Breast epithelium (tissue), 4 donors: ENCODE measurements at regions not wholly inside any gene's neighbourhood (a gene's known extent, or its start where the extent isn't known, plus 50 kb on each side); places are given as distances from the start of the nearest gene placed in this dataset.

ENCODE experiments used
- DNase-seq, 2 donors: peaks; one replicate each; pipeline ENCODE4 v3.0.0-alpha.2; 2019; ENCODE audit warnings: low spot score in 2 of 2
- H3K27ac ChIP-seq, 2 donors: fragments of 200-600 bp; sonication (generic) in 1 of 2; one replicate each; pipeline ENCODE4 v1.5.1; 2016 to 2019; ENCODE audit warnings: mild to moderate bottlenecking in 1 of 2
- H3K27me3 ChIP-seq, 2 donors: fragments of 200-600 bp; sonication (generic) in 1 of 2; one replicate each; pipeline versions ENCODE4 v1.5.1 to v1.6.0; 2017 to 2019; ENCODE audit warnings: control low read depth in 1 of 2, mild to moderate bottlenecking in 1 of 2
- H3K36me3 ChIP-seq: fragments of 200-600 bp; one replicate; pipeline ENCODE4 v1.5.1; 2019
- H3K4me1 ChIP-seq, 2 donors: fragments of 200-600 bp; sonication (generic); one replicate each; pipeline ENCODE4 v1.5.1; 2016 to 2019; ENCODE audit warnings: control low read depth in 1 of 2
- H3K4me3 ChIP-seq, 3 donors: fragments of 200-600 bp; sonication (generic); 1 replicate in 2 of 3; 2 replicates in 1 of 3; pipeline ENCODE4 v1.5.1; 2016 to 2019; ENCODE audit warnings: mild to moderate bottlenecking in 3 of 3, moderate library complexity in 2 of 3
- H3K9me3 ChIP-seq, 2 donors: fragments of 200-600 bp; sonication (generic) in 1 of 2; one replicate each; pipeline ENCODE4 v1.5.1; 2016 to 2019; ENCODE audit warnings: control low read depth in 1 of 2
- CTCF ChIP-seq, 3 donors: fragments of 450-650 bp; IDR thresholded peaks; one replicate each; pipeline ENCODE4 v1.5.1; 2016 to 2017; ENCODE audit warnings: antibody characterized with exemption in 3 of 3, mild to moderate bottlenecking in 3 of 3, moderate library complexity in 3 of 3
- POLR2A ChIP-seq: fragments of 450-650 bp; IDR thresholded peaks from one replicate; pipeline ENCODE4 v1.6.1; 2016; ENCODE audit warnings: antibody characterized with exemption, mild to moderate bottlenecking, moderate library complexity
- POLR2AphosphoS5 ChIP-seq, 3 donors: sonication (generic); formaldehyde crosslinking; IDR thresholded peaks; one replicate each; pipeline ENCODE4 v1.6.1; 2017; ENCODE audit warnings: antibody characterized with exemption in 3 of 3
- intact Hi-C: fragments of 100-400 bp; cut with DNase I; formaldehyde crosslinking; loops from one replicate; pipeline ENCODE4 v1.15.1; 2023; ENCODE audit warnings: low total_unique reads

DNA sequence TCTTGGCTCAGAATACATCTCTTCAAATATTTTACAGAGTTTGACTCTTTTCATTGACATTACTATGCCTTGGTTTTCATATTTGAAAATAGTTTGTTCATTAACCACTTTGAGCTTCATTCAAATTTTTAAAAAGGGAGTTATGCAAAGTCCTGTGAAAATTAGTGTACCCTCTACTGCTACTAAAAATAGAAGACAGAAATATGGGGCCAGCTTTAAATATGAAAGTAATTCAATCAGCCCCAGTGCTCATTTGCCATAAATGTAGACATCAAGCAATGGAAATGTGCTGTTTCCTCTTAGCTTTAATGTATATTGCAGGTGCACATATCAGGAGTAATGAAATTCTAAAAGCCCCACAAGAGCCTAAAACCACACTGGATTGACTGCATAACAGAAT is 218.7 kb downstream of the SPATA18 start:
- peaks cover 0 to 3% of the 10 kb centered on the region in 2 donors for H3K9me3 ChIP-seq
- H3K4me1 ChIP-seq: no peaks in the 10 kb centered on the region
- no peaks in the 10 kb centered on the region for H3K36me3 ChIP-seq
- H3K27ac ChIP-seq: no peak overlapping the region
- no peak overlapping the region for H3K4me3 ChIP-seq
- intact Hi-C loops: no loop called here
- TF ChIP-seq POLR2A (no peak), POLR2AphosphoS5 (IDR thresholded peaks at IDR 0.05) (no peak), CTCF (IDR thresholded peaks at IDR 0.05) (no peak)
- no peak for DNase-seq
- no peaks in the 10 kb centered on the region for H3K27me3 ChIP-seq

- Histone ChIP-seq H3K36me3 (no peaks in the 10 kb centered on the region), H3K27me3 (no peaks in the 10 kb centered on the region), H3K27ac (no peak overlapping the region), H3K4me1 (no peaks in the 10 kb centered on the region), H3K4me3 (no peak overlapping the region), H3K9me3 (peaks cover 0 to 11% of the 10 kb centered on the region in 2 donors)
- no peak for DNase-seq
- intact Hi-C loops: no loop called here
- TF ChIP-seq POLR2AphosphoS5 (IDR thresholded peaks at IDR 0.05): no peak
These were observed 222.8 kb downstream of the SPATA18 start for GRCh38 chr4:52273885-52274284.

DNA sequence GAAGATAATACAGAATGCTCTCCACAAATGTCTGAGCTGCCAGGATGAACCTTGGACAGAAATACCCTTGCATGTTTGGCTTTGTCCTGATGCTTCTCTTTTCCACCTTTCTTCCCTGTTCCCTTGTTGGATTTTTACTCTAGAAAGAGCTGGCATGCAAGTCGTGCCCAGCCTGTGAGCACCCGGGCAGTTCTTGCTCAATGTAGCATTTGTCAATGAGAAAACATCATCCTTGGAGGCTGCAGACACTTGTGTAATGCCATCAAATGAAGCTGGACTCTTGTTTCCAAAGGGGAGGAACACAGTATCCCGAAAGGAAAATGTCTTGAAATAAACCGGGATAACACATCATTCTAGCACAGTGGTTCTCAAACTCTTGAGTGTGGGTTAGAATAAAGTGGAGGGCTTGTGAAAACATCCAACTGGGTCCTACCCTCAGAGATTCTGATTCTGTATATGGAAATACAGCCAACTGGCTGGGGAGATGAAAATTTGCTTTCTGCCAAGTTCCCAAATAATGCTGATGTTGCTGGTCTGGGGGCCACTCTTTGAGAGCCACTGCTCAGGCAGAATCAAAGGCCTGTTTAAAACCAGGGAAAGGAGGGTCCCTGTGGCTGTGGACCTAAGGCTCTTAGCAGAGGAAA is 237.2 kb downstream of the SPATA18 start:
- TF ChIP-seq POLR2AphosphoS5 (IDR thresholded peaks at IDR 0.05) (no peak), POLR2A (no peak), CTCF (IDR thresholded peaks at IDR 0.05) (no peak)
- no peak overlapping the region for H3K27ac ChIP-seq
- H3K4me3 ChIP-seq: no peak overlapping the region
- H3K9me3 ChIP-seq: no peaks in the 10 kb centered on the region
- no peaks in the 10 kb centered on the region for H3K4me1 ChIP-seq
- no peaks in the 10 kb centered on the region for H3K36me3 ChIP-seq
- no peak for DNase-seq
- H3K27me3 ChIP-seq: no peaks in the 10 kb centered on the region
- intact Hi-C loops: no loop called here

DNA sequence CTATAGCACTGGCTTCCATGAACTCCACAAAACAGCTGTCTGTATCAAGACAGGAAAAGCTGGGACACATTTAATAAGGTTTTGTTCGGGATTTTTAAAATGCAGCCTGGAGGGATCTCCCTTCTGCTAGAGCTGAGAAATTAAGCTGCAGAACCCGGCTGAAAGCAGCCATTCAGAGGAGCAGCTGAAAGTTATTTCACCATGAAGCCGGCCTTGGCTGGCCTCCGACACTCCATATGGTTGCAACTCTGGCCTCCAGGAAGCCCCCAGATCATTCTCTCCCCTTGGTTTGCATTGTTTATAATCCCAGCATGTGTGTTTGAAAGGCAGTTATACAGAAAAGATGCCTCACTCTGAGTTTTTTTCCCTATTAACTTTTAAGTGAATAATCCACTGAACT is 239.4 kb downstream of the SPATA18 start:
- H3K9me3 ChIP-seq: no peaks in the 10 kb centered on the region
- no peak for DNase-seq
- TF ChIP-seq POLR2AphosphoS5 (IDR thresholded peaks at IDR 0.05): no peak
- no peak for TF ChIP-seq CTCF (IDR thresholded peaks at IDR 0.05)

DNA sequence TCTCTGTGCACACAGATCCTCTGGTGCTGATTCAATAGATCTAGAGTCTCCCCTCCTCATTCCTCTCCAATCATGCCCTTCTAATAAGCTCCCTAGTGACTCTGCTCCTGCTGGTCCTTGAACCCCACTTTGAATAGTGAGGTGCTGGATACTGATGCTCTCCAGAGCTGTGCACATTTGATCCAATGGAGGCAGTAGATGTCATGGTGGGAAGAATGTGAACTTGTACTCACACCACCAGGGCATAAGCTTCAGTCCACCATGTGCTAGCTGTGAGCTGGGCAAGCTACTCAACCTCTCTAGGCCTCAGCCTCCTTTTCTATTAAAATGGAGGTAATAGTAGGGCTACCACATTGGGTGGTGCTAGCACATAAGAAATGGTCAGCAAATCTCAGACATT is 241.1 kb downstream of the SPATA18 start:
- Histone ChIP-seq H3K27me3 (no peaks in the 10 kb centered on the region), H3K27ac (no peak overlapping the region), H3K36me3 (no peaks in the 10 kb centered on the region), H3K4me3 (no peak overlapping the region), H3K4me1 (no peaks in the 10 kb centered on the region), H3K9me3 (no peaks in the 10 kb centered on the region)
- intact Hi-C loops: no loop called here
- TF ChIP-seq POLR2AphosphoS5 (IDR thresholded peaks at IDR 0.05): no peak
- no peak for TF ChIP-seq CTCF (IDR thresholded peaks at IDR 0.05)
- no peak for TF ChIP-seq POLR2A
- DNase-seq: no peak

More for the DNA sequence above, 239.4 kb downstream of the SPATA18 start:
- Histone ChIP-seq H3K4me3 (no peak overlapping the region), H3K27me3 (no peaks in the 10 kb centered on the region), H3K36me3 (no peaks in the 10 kb centered on the region), H3K4me1 (no peaks in the 10 kb centered on the region), H3K27ac (no peak overlapping the region)
- intact Hi-C loops: no loop called here

GRCh38 chr4:52296341-52296740 is 245.2 kb downstream of the SPATA18 start:
- Histone ChIP-seq H3K27ac (no peak overlapping the region), H3K9me3 (no peaks in the 10 kb centered on the region), H3K27me3 (no peaks in the 10 kb centered on the region), H3K36me3 (no peaks in the 10 kb centered on the region), H3K4me1 (no peaks in the 10 kb centered on the region), H3K4me3 (no peak overlapping the region)
- no peak for DNase-seq
- TF ChIP-seq POLR2A (no peak), CTCF (IDR thresholded peaks at IDR 0.05) (no peak)
- intact Hi-C loops: no loop called here
